Osteocyte (in vitro differentiated cells): ENCODE measurements at regions not wholly inside any gene's neighbourhood (a gene's known extent, or its start where the extent isn't known, plus 50 kb on each side); places are given as distances from the start of the nearest gene placed in this dataset.
A peak's percentile ranks its signal among the peaks of the same experiment; 100 is the strongest.
"Not testable (repeated sequence)": the region's sequence is repeated elsewhere in the genome, so short reads cannot be mapped to it uniquely, and the experiment has no call there.

Experiments
- DNase-seq: peaks from one replicate; pipeline ENCODE4 v3.0.0; 2021; ENCODE audit warnings: mixed read lengths; ENCODE audit not compliant: unreplicated experiment; ENCODE audit errors: extremely low spot score
- H3K27ac Mint-ChIP-seq: one replicate; pipeline ENCODE4 v1.8.0; 2021; ENCODE audit warnings: mild to moderate bottlenecking, mixed read lengths; ENCODE audit not compliant: unreplicated experiment
- H3K27me3 Mint-ChIP-seq: one replicate; pipeline ENCODE4 v1.8.0; 2021; ENCODE audit warnings: mixed read lengths; ENCODE audit not compliant: unreplicated experiment
- H3K36me3 Mint-ChIP-seq: one replicate; pipeline ENCODE4 v1.8.0; 2021; ENCODE audit warnings: mixed read lengths; ENCODE audit not compliant: unreplicated experiment
- H3K4me1 Mint-ChIP-seq: one replicate; pipeline ENCODE4 v1.8.0; 2021; ENCODE audit warnings: mixed read lengths; ENCODE audit not compliant: unreplicated experiment
- H3K4me3 Mint-ChIP-seq: one replicate; pipeline ENCODE4 v1.8.0; 2021; ENCODE audit warnings: mild to moderate bottlenecking, moderate library complexity, mixed read lengths; ENCODE audit not compliant: unreplicated experiment
- H3K9me3 Mint-ChIP-seq: one replicate; pipeline ENCODE4 v1.8.0; 2021; ENCODE audit warnings: mixed read lengths; ENCODE audit not compliant: unreplicated experiment
- TF ChIP-seq, protein P1 (sequence below): fragments of 200-600 bp; sonication (generic); IDR thresholded peaks from 2 replicates; pipeline ENCODE4 v1.5.0; 2021; ENCODE audit warnings: antibody characterized with exemption, mild to moderate bottlenecking, moderate library complexity

DNA sequence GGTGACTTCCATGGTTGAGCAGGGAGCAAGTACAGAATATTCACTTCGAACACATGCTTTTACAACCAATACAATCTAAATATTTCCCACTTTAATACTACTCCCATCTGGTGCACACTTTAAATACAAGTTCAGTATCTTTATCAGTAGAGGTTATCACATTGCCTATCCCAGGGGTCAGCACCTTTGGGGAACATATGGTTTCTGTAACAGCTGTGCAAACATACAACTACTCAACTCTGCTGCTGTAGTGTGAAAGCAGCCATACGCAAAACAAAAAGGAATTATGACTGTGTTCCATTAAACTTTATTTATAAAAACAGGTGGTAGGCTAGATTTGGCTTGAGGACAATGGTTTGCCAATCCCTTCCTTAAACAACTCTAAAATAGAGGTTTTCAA lies 157.5 kb downstream of the XPNPEP1 start:
- H3K4me1 Mint-ChIP-seq, result no peaks in the 10 kb centered on the region
- H3K27ac Mint-ChIP-seq, result no peak overlapping the region
- H3K36me3 Mint-ChIP-seq, result no peaks in the 10 kb centered on the region
- DNase-seq, result no peak
- H3K4me3 Mint-ChIP-seq, result no peak overlapping the region
- no peaks in the 10 kb centered on the region for H3K27me3 Mint-ChIP-seq
- H3K9me3 Mint-ChIP-seq, result no peaks in the 10 kb centered on the region
- TF ChIP-seq, protein P1, sequence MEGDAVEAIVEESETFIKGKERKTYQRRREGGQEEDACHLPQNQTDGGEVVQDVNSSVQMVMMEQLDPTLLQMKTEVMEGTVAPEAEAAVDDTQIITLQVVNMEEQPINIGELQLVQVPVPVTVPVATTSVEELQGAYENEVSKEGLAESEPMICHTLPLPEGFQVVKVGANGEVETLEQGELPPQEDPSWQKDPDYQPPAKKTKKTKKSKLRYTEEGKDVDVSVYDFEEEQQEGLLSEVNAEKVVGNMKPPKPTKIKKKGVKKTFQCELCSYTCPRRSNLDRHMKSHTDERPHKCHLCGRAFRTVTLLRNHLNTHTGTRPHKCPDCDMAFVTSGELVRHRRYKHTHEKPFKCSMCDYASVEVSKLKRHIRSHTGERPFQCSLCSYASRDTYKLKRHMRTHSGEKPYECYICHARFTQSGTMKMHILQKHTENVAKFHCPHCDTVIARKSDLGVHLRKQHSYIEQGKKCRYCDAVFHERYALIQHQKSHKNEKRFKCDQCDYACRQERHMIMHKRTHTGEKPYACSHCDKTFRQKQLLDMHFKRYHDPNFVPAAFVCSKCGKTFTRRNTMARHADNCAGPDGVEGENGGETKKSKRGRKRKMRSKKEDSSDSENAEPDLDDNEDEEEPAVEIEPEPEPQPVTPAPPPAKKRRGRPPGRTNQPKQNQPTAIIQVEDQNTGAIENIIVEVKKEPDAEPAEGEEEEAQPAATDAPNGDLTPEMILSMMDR, result no peak

- DNase-seq, result no peak
- Mint-ChIP-seq H3K4me1 (no peaks in the 10 kb centered on the region), H3K27ac (no peak overlapping the region), H3K4me3 (no peak overlapping the region), H3K27me3 (no peaks in the 10 kb centered on the region), H3K9me3 (no peaks in the 10 kb centered on the region), H3K36me3 (no peaks in the 10 kb centered on the region)
- TF ChIP-seq, protein P1, result no peak
Observed at GRCh38 chr10:109762555-109762954, 160.8 kb downstream of the XPNPEP1 start.

DNA sequence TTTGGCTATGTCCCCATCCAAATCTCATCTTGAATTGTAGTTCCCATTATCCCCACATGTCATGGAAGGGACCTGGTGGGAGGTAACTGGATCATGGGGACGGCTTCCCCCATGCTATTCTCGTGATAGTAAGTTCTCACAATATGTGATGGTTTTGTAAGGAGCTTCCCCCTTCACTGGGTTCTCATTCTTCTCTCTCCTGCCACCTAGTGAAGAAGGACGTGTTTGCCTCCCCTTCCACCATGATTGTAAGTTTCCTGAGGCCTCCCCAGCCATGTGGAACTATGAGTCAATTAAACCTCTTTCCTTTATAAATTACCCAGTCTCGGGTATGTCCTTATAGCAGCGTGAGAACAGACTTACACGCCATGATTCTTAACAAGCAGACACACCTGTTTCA lies 165.6 kb downstream of the XPNPEP1 start:
- TF ChIP-seq, protein P1, result peak; percentile 21
- H3K4me3 Mint-ChIP-seq, H3K27me3 Mint-ChIP-seq, H3K9me3 Mint-ChIP-seq, H3K36me3 Mint-ChIP-seq, H3K27ac Mint-ChIP-seq, DNase-seq, H3K4me1 Mint-ChIP-seq: not testable (repeated sequence)

- Mint-ChIP-seq H3K9me3 (peaks cover 5% of the 10 kb centered on the region), H3K27me3 (peaks cover 2% of the 10 kb centered on the region), H3K4me1 (no peaks in the 10 kb centered on the region), H3K4me3 (no peak overlapping the region), H3K36me3 (no peaks in the 10 kb centered on the region), H3K27ac (no peak overlapping the region)
- TF ChIP-seq, protein P1, result no peak
- no peak for DNase-seq
Observed at GRCh38 chr10:109746861-109747260, 176.4 kb downstream of the XPNPEP1 start.

DNA sequence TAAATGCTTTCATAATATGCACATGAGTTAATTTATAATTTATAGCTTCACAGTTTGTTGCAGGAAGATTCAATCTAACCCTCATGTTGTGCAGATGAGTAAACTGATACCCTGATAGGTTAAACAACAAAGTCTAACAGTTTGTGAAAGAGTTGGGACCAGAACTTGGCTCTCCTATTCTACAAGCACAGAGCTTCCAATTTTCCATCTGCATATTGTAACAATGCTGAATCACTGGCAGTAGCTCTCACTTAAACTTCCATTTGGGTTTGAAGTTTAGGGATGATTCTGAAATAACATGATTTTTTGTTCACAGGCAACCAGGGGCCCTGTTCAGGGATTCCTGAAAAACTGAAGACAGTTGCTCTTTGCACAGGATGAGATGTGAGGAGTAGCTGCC lies 179.3 kb downstream of the XPNPEP1 start:
- H3K4me1 Mint-ChIP-seq, result no peaks in the 10 kb centered on the region
- no peaks in the 10 kb centered on the region for H3K36me3 Mint-ChIP-seq
- H3K9me3 Mint-ChIP-seq, result no peaks in the 10 kb centered on the region
- TF ChIP-seq, protein P1, result no peak
- H3K27ac Mint-ChIP-seq, result no peak overlapping the region
- no peak overlapping the region for H3K4me3 Mint-ChIP-seq
- peaks cover 2% of the 10 kb centered on the region for H3K27me3 Mint-ChIP-seq
- DNase-seq, result no peak
